Glutamatergic neuron (in vitro differentiated cells): ENCODE measurements at regions not wholly inside any gene's neighbourhood (a gene's known extent, or its start where the extent isn't known, plus 50 kb on each side); places are given as distances from the start of the nearest gene placed in this dataset.

Experiments used
- DNase-seq: peaks from one replicate; pipeline ENCODE4 v3.0.0; 2022
- H3K27ac Mint-ChIP-seq: one replicate; pipeline ENCODE4 v1.8.0; 2020; ENCODE audit warnings: mild to moderate bottlenecking, mixed read lengths, inconsistent platforms; ENCODE audit not compliant: unreplicated experiment
- H3K27me3 Mint-ChIP-seq: one replicate; pipeline ENCODE4 v1.8.0; 2020; ENCODE audit warnings: mild to moderate bottlenecking, moderate library complexity, mixed read lengths, inconsistent platforms; ENCODE audit not compliant: unreplicated experiment
- H3K36me3 Mint-ChIP-seq: one replicate; pipeline ENCODE4 v1.8.0; 2020; ENCODE audit warnings: mild to moderate bottlenecking, mixed read lengths, inconsistent platforms; ENCODE audit not compliant: unreplicated experiment
- H3K4me1 Mint-ChIP-seq: one replicate; pipeline ENCODE4 v1.8.0; 2020; ENCODE audit warnings: mild to moderate bottlenecking, low read depth, mixed read lengths, inconsistent platforms; ENCODE audit not compliant: unreplicated experiment
- H3K4me3 Mint-ChIP-seq: one replicate; pipeline ENCODE4 v1.8.0; 2020; ENCODE audit warnings: mild to moderate bottlenecking, mixed read lengths, inconsistent platforms; ENCODE audit not compliant: unreplicated experiment
- H3K9me3 Mint-ChIP-seq: one replicate; pipeline ENCODE4 v1.8.0; 2020; ENCODE audit warnings: mild to moderate bottlenecking, moderate library complexity, mixed read lengths, inconsistent platforms; ENCODE audit not compliant: unreplicated experiment
- CTCF ChIP-seq: fragments of 200-600 bp; sonication (generic); IDR thresholded peaks from one replicate; pipeline ENCODE4 v1.5.0; 2021; ENCODE audit not compliant: partially characterized antibody, unreplicated experiment

DNA sequence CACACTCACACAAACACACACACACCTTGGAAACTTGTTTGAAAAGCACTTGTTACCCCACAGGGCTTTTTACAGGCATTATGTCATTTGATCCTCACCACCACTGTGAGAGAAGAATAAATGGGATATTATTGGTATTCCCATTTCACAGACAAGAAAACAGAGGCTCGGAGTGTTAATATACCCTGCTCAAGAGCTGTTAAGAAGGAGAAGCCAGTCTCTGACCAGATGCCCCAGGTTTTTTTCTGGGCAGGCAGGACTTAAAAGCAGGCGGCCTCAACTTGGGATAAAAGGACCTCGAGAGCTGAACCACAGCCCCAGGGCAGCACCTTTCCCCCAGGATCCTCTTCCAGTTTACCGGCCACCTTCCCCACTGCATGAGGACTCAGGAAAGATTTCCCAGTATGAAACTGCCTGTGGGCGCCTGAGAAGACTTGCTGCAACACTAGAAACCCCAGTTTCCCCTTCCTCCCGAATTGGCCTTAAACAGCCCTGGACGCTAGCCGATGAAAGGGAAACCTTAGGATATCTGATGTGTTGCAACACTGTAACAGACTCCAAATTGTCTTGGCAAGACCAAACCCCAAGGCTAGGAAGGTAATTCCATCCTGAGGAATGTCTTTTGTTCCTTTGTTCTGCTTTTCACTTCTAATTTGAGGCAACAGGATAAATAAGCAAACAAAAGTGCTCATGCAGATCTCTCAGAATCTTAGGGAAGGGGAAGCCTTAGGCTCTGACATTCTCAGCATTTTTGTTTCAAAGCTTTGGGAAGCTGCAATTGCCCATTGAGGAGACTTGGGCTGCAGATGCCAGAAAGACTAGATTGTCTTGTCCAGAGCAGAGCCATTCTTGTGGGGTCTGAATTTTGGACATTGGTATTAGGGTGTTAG lies 173.5 kb downstream of the TRIM29 start:
- H3K27me3 Mint-ChIP-seq = no peaks in the 10 kb centered on the region
- no peak overlapping the region for H3K27ac Mint-ChIP-seq
- H3K4me1 Mint-ChIP-seq = no peaks in the 10 kb centered on the region
- no peaks in the 10 kb centered on the region for H3K36me3 Mint-ChIP-seq
- H3K4me3 Mint-ChIP-seq = no peak overlapping the region
- H3K9me3 Mint-ChIP-seq = no peaks in the 10 kb centered on the region
- no peak for DNase-seq
- TF ChIP-seq CTCF = no peak

DNA sequence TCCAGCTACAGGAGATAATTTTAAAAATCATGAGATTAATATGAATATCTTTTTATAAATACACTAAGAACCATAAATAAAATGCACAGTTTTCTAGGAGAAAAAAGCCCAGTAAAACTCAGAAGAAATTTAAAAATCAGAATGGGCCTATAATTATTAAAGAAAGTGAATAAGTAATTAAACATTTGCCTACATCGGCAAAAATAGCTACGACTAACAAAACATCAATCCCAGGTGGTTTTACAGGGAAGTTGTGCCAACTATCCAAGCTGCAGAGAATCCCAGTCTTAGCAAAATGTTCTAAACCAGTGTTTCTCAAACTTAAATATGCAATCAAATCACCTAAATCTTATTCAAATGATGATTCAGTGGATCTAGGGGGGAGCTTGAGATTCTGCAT lies 180.0 kb downstream of the TRIM29 start:
- Mint-ChIP-seq H3K4me3 (no peak overlapping the region), H3K36me3 (no peaks in the 10 kb centered on the region), H3K4me1 (no peaks in the 10 kb centered on the region), H3K27ac (no peak overlapping the region), H3K9me3 (no peaks in the 10 kb centered on the region), H3K27me3 (no peaks in the 10 kb centered on the region)
- no peak for TF ChIP-seq CTCF
- DNase-seq = no peak

GRCh38 chr11:119952441-119952840 lies 185.5 kb downstream of the TRIM29 start:
- Mint-ChIP-seq H3K27ac (no peak overlapping the region), H3K4me1 (peaks cover 4% of the 10 kb centered on the region), H3K36me3 (no peaks in the 10 kb centered on the region), H3K4me3 (no peak overlapping the region), H3K9me3 (peaks cover 3% of the 10 kb centered on the region), H3K27me3 (peaks cover 6% of the 10 kb centered on the region)
- TF ChIP-seq CTCF = no peak
- DNase-seq = no peak

DNA sequence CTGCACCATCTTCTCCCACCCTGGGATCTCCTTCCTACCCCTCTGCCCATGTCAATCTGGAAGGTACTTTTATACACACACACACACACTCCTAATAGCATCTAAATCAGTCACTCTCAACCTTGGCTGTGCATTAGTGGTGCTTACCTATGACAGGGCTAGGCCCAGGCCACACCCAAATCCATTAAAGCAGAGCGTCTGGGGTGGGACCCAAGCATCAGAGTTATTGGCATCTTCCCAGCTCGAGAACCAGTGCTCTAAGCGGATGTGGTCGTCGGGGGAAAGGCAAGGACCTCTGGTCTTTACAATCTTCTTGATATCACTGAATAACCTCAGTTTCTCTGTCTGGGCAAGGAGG lies 194.6 kb downstream of the TRIM29 start:
- no peak for DNase-seq
- no peaks in the 10 kb centered on the region for H3K36me3 Mint-ChIP-seq
- no peaks in the 10 kb centered on the region for H3K9me3 Mint-ChIP-seq
- no peak overlapping the region for H3K4me3 Mint-ChIP-seq
- H3K27ac Mint-ChIP-seq = no peak overlapping the region
- peaks cover 1% of the 10 kb centered on the region for H3K27me3 Mint-ChIP-seq
- TF ChIP-seq CTCF = no peak
- H3K4me1 Mint-ChIP-seq = peaks cover 17% of the 10 kb centered on the region

DNA sequence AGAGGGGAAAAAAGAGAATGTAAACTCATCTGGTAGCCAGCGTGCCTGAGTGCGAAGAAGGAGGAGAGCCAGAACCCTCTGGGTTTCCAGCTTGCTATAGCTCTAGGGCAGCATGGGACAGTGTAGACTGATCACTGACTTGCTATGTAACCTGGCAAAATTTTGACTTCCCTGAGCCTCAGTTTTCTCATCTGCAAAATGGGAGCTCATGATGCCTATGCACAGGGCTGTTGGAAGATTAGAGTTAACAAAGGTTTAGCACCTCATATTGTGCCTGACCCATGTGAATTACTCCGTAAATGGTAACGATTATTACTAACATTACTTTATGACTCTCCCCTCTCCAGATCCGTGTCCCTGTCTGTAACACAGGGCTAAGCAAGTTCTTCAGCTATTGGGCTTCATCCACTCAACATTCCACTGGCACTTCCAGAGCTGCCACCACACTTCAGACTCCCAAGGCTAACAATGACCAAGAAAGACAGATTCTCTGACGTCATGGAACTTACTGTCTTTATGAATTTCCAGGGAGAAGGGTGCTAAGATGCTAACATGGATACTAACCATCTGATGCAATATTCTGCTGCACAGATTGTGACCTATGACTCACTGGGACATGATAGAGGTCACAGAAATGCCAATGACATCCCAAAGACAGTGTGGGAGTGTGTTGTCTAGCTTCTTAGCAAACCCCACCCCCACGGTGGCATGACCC lies 195.2 kb downstream of the TRIM29 start:
- H3K4me1 Mint-ChIP-seq = peaks cover 17% of the 10 kb centered on the region
- H3K4me3 Mint-ChIP-seq = no peak overlapping the region
- H3K36me3 Mint-ChIP-seq = no peaks in the 10 kb centered on the region
- no peak for TF ChIP-seq CTCF
- H3K27me3 Mint-ChIP-seq = peaks cover 1% of the 10 kb centered on the region
- no peaks in the 10 kb centered on the region for H3K9me3 Mint-ChIP-seq
- H3K27ac Mint-ChIP-seq = no peak overlapping the region
- DNase-seq = no peak
